HepG2 (cell line): ENCODE measurements at regions not wholly inside any gene's neighbourhood (a gene's known extent, or its start where the extent isn't known, plus 50 kb on each side); places are given as distances from the start of the nearest gene placed in this dataset.

Experiments used
- ATAC-seq: fragments of 200-7000 bp; cut with Tn5 transposase; 3 replicates; pipeline ENCODE4 v1.9.1; 2020; ENCODE audit warnings: mild to moderate bottlenecking, moderate library complexity
- BruUV-seq: library from RNA; stranded (reverse); fragments of 400-500 nt; replicated peaks from 2 replicates; lab custom pipeline; 2021; lab: Mats Ljungman, UMichigan
- CTCF ChIA-PET: fragments of 300-600 bp; formaldehyde crosslinking; extraction: SDS; loops from one replicate; lab custom pipeline; 2021; ENCODE audit warnings: low total read pairs, inconsistent platforms, low intra/inter-chr PET ratio; lab: Yijun Ruan, JAX
- POLR2A ChIA-PET: fragments of 350-600 bp; sonication (Branson Sonifier 250); formaldehyde crosslinking; loops from one replicate; lab custom pipeline; 2020; ENCODE audit warnings: antibody characterized with exemption, inconsistent platforms; lab: Yijun Ruan, JAX
- DNase-seq: peaks from one replicate; pipeline ENCODE4 v3.0.0-alpha.2; 2015; ENCODE audit warnings: low spot score
- FAIRE-seq: peaks from 3 replicates; lab custom pipeline; 2011; peaks lifted over from hg19 to GRCh38; lab: Jason Lieb, UNC
- H2AFZ ChIP-seq: one replicate; pipeline ENCODE4 v1.6.1; 2011; ENCODE audit warnings: low read length, inconsistent platforms
- H3K27ac ChIP-seq: fragments of 300-600 bp; 3 replicates; pipeline ENCODE4 v1.8.0; 2011; ENCODE audit warnings: mixed run types, mild to moderate bottlenecking, mixed read lengths, low read length, inconsistent platforms; ENCODE audit not compliant: insufficient read depth; ENCODE audit errors: extremely low read length
- H3K27me3 ChIP-seq, 2 experiments: fragments of 200-600 bp in 1 of 2; 2 replicates in 1 of 2; 3 replicates in 1 of 2; pipeline versions ENCODE4 v1.6.0 to v1.8.0; 2011; ENCODE audit warnings: low read length in 2 of 2, mild to moderate bottlenecking in 2 of 2, moderate library complexity in 2 of 2, inconsistent platforms in 1 of 2; ENCODE audit not compliant: insufficient read depth in 2 of 2, control insufficient read depth in 1 of 2
- H3K36me3 ChIP-seq, 2 experiments: fragments of 200-600 bp in 1 of 2; replicated peaks in 1 of 2; 2 replicates in 1 of 2; 3 replicates in 1 of 2; pipeline versions ENCODE4 v1.5.1 to v1.8.0; 2011; ENCODE audit warnings: low read length in 2 of 2, inconsistent platforms in 1 of 2; ENCODE audit not compliant: insufficient read depth in 2 of 2, control insufficient read depth in 1 of 2
- H3K4me1 ChIP-seq: 2 replicates; pipeline ENCODE4 v1.5.1; 2012; ENCODE audit warnings: low read length, inconsistent platforms; ENCODE audit not compliant: insufficient read depth
- H3K4me2 ChIP-seq: 2 replicates; pipeline ENCODE4 v1.6.0; 2011; ENCODE audit warnings: low read depth, low read length, inconsistent platforms
- H3K4me3 ChIP-seq, 3 experiments: fragments of 200-600 bp in 1 of 3; sonication (generic), shearing (Covaris generic) in 1 of 3; replicated peaks in 1 of 3; 2 replicates each; pipeline ENCODE4 v1.5.1; 2011 to 2016; ENCODE audit warnings: low read length in 3 of 3, inconsistent platforms in 2 of 3, low read depth in 2 of 3, mild to moderate bottlenecking in 2 of 3, control low read depth in 1 of 3, mixed read lengths in 1 of 3; ENCODE audit not compliant: insufficient read depth in 1 of 3
- H3K79me2 ChIP-seq: one replicate; pipeline ENCODE4 v1.6.1; 2011; ENCODE audit warnings: low read length, inconsistent platforms; ENCODE audit not compliant: insufficient read depth
- H3K9ac ChIP-seq: 2 replicates; pipeline ENCODE4 v1.6.0; 2011; ENCODE audit warnings: mild to moderate bottlenecking, low read depth, low read length, inconsistent platforms; ENCODE audit not compliant: insufficient read depth
- H3K9me3 ChIP-seq: 2 replicates; pipeline ENCODE4 v1.5.1; 2012; ENCODE audit warnings: mild to moderate bottlenecking, low read length
- H4K20me1 ChIP-seq: 2 replicates; pipeline ENCODE4 v1.6.0; 2011; ENCODE audit warnings: inconsistent platforms, mild to moderate bottlenecking, low read length, moderate library complexity; ENCODE audit not compliant: insufficient read depth
- ATF7-NPFF ChIP-seq: sonication (generic); formaldehyde crosslinking; IDR thresholded peaks from 2 replicates; pipeline ENCODE4 v1.8.1; 2023; ENCODE audit warnings: mild to moderate bottlenecking, low read depth, missing genetic modification reagents, moderate library complexity
- CENPBD1 ChIP-seq: sonication (generic); formaldehyde crosslinking; IDR thresholded peaks from 2 replicates; pipeline ENCODE4 v1.8.0; 2022; ENCODE audit warnings: missing genetic modification reagents, low read depth, mild to moderate bottlenecking, borderline replicate concordance
- ETV5 ChIP-seq: IDR thresholded peaks from 2 replicates; pipeline ENCODE4 v1.6.1; 2018; ENCODE audit warnings: missing biosample characterization, missing genetic modification reagents, inconsistent platforms, borderline replicate concordance
- FOXO4 ChIP-seq: sonication (generic); formaldehyde crosslinking; conservative IDR thresholded peaks from 2 replicates; pipeline ENCODE4 v1.8.1; 2023; ENCODE audit warnings: missing genetic modification reagents
- RNF219 ChIP-seq: sonication (generic); formaldehyde crosslinking; IDR thresholded peaks from 2 replicates; pipeline ENCODE4 v1.5.0; 2020; ENCODE audit warnings: mild to moderate bottlenecking, missing genetic modification reagents
- SAFB2 ChIP-seq: sonication (generic); formaldehyde crosslinking; IDR thresholded peaks from 2 replicates; pipeline ENCODE4 v1.5.1; 2020; ENCODE audit warnings: missing genetic modification reagents, low read depth, mild to moderate bottlenecking, borderline replicate concordance
- SP140L ChIP-seq: sonication (generic); formaldehyde crosslinking; IDR thresholded peaks from 2 replicates; pipeline ENCODE4 v1.4.0; 2020; ENCODE audit warnings: missing genetic modification reagents, borderline replicate concordance
- TCF12 ChIP-seq, 2 experiments: fragments of 450-650 bp in 1 of 2; sonication (generic) in 1 of 2; formaldehyde crosslinking in 1 of 2; IDR thresholded peaks; 2 replicates each; pipeline versions ENCODE4 v1.6.1 to v1.8.0; 2017 to 2022; ENCODE audit warnings: antibody characterized with exemption in 1 of 2, mild to moderate bottlenecking in 1 of 2, missing genetic modification reagents in 1 of 2, moderate library complexity in 1 of 2
- ZNF317 ChIP-seq: sonication (generic); formaldehyde crosslinking; IDR thresholded peaks from 2 replicates; pipeline ENCODE4 v1.5.0; 2020; ENCODE audit warnings: mild to moderate bottlenecking, missing genetic modification reagents
- ZNF557 ChIP-seq: sonication (generic); formaldehyde crosslinking; IDR thresholded peaks from 2 replicates; pipeline ENCODE4 v1.4.0; 2020; ENCODE audit warnings: missing genetic modification reagents
- WGBS: methylation state at CpG from one replicate; pipeline ENCODE4 v1.1.6; 2017; ENCODE audit warnings: low lambda C conversion rate; 5-methylcytosine and 5-hydroxymethylcytosine counted together
- in situ Hi-C: cut with HindIII; loops from 2 replicates; pipeline ENCODE4 v1.10.0; 2017; ENCODE audit warnings: low pct_unique_long_range_greater_than_20kb; ENCODE audit not compliant: extremely low pct_ligation_motif_present
- intact Hi-C: fragments of 100-400 bp; cut with micrococcal nuclease; formaldehyde crosslinking; loops from one replicate; pipeline ENCODE4 v1.10.0; 2022; ENCODE audit not compliant: unreplicated experiment

GRCh38 chr2:3062476-3063260 lies 314.9 kb downstream of the EIPR1 start (continued):
- TF ChIP-seq ZNF557: no peak

GRCh38 chr2:3060049-3060448 lies 317.6 kb downstream of the EIPR1 start:
- ChIA-PET POLR2A (no interaction called here), CTCF (no interaction called here)
- H3K9me3 ChIP-seq: no peaks in the 10 kb centered on the region
- no peaks in the 10 kb centered on the region for H3K79me2 ChIP-seq
- no peak for TF ChIP-seq ZNF317 (CRISPR knock-in tag)
- no peak for TF ChIP-seq ATF7-NPFF (CRISPR knock-in tag)
- no peak for TF ChIP-seq SP140L
- TF ChIP-seq SAFB2: no peak
- no peak for TF ChIP-seq ETV5 (CRISPR knock-in tag)
- no peak for TF ChIP-seq FOXO4 (CRISPR knock-in tag)
- no peak for TF ChIP-seq CENPBD1
- no peak for TF ChIP-seq RNF219 (CRISPR knock-in tag)
- no peak for TF ChIP-seq TCF12 (IDR thresholded peaks at IDR 0.05)
- TF ChIP-seq TCF12 (CRISPR knock-in tag; IDR thresholded peaks at IDR 0.05): no peak
- no peak overlapping the region for H3K27ac ChIP-seq
- H3K4me2 ChIP-seq: no peak overlapping the region
- no peak for DNase-seq
- no peak for FAIRE-seq
- BruUV-seq: no TSS peak
- H3K36me3 ChIP-seq: no peaks in the 10 kb centered on the region
- no peak for ATAC-seq
- WGBS: 36% methylated on average over 12 of the region's 16 CpGs
- in situ Hi-C loops: no loop called here
- H3K9ac ChIP-seq: no peak overlapping the region
- H3K4me1 ChIP-seq: no peaks in the 10 kb centered on the region
- no peaks in the 10 kb centered on the region for H4K20me1 ChIP-seq
- H3K4me3 ChIP-seq: no peak overlapping the region
- H3K27me3 ChIP-seq: peaks cover 0 to 23% of the 10 kb centered on the region in 2 experiments; a peak in 3 of 5 replicates
- H2AFZ ChIP-seq: no peak overlapping the region
- intact Hi-C loops: no loop called here
